B cell (primary cell): ENCODE measurements at regions not wholly inside any gene's neighbourhood (a gene's known extent, or its start where the extent isn't known, plus 50 kb on each side); places are given as distances from the start of the nearest gene placed in this dataset.

ENCODE experiments used
- CTCF ChIP-seq: fragments of 200-600 bp; IDR thresholded peaks from one replicate; pipeline ENCODE4 v1.8.0; 2022; ENCODE audit warnings: antibody characterized with exemption, mild to moderate bottlenecking
- EZH2 ChIP-seq: IDR thresholded peaks from 2 replicates; pipeline ENCODE4 v1.6.1; 2012; ENCODE audit warnings: borderline replicate concordance, low read depth, mild to moderate bottlenecking, moderate library complexity, low read length; ENCODE audit not compliant: insufficient read depth, poor library complexity, severe bottlenecking

DNA sequence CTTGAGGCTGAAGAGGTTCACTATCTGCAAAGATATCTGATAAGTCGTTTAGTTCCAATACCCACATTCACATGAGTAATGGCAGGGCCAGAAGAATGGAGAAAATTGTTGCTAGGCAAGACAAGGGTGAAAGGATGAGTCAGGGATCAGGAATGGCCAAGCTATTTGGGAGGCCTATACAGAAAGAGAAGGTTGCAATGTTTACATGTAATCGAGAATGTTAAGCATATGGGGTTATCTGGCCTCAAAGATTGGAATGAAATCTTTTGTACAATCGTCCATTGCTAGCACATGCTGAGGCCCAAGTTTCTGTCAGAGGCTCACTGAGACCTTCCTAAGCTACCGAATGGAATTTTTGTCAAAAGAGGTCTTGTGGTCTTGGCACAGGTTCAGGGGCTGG lies 299.9 kb upstream of the PLD5 start:
- TF ChIP-seq CTCF (no peak), EZH2 (no peak)
